IMR-90 (cell line): ENCODE measurements at regions not wholly inside any gene's neighbourhood (a gene's known extent, or its start where the extent isn't known, plus 50 kb on each side); places are given as distances from the start of the nearest gene placed in this dataset.

Source experiments
- ATAC-seq: fragments of 200-7000 bp; cut with Tn5 transposase; 2 replicates; pipeline ENCODE4 v1.9.1; 2020; ENCODE audit warnings: low read depth, mild to moderate bottlenecking, moderate library complexity
- BruUV-seq: library from RNA; stranded (reverse); fragments of 400-500 nt; replicated peaks from 2 replicates; lab custom pipeline; 2021; lab: Mats Ljungman, UMichigan
- CTCF ChIA-PET: fragments of 300-600 bp; formaldehyde crosslinking; extraction: SDS; loops from one replicate; lab custom pipeline; 2021; ENCODE audit warnings: antibody characterized with exemption; lab: Yijun Ruan, JAX
- POLR2A ChIA-PET: fragments of 300-600 bp; sonication (Branson Sonifier 250); formaldehyde crosslinking; loops from one replicate; lab custom pipeline; 2022; ENCODE audit warnings: antibody characterized with exemption; ENCODE audit not compliant: unreplicated experiment; lab: Charles Lee
- DNase-seq: peaks from one replicate; pipeline ENCODE4 v3.0.0; 2013
- H2AFZ ChIP-seq: replicated peaks from 2 replicates; pipeline ENCODE3; 2013; ENCODE audit warnings: low read length, mild to moderate bottlenecking; ENCODE audit not compliant: poor library complexity
- H2AK5ac ChIP-seq: 2 replicates; pipeline ENCODE4 v1.6.1; 2013; ENCODE audit warnings: low read depth, low read length, inconsistent platforms
- H2AK9ac ChIP-seq: replicated peaks from 2 replicates; pipeline ENCODE3; 2013; ENCODE audit warnings: mild to moderate bottlenecking, low read depth, low read length, moderate library complexity; ENCODE audit not compliant: poor library complexity
- H2BK120ac ChIP-seq: 2 replicates; pipeline ENCODE4 v1.6.1; 2013; ENCODE audit warnings: low read depth, low read length, inconsistent platforms
- H2BK15ac ChIP-seq: 3 replicates; pipeline ENCODE4 v1.6.1; 2013; ENCODE audit warnings: low read depth, low read length, inconsistent platforms
- H2BK20ac ChIP-seq: 2 replicates; pipeline ENCODE4 v1.6.1; 2013; ENCODE audit warnings: low read depth, mild to moderate bottlenecking, inconsistent platforms, low read length, moderate library complexity
- H2BK5ac ChIP-seq: 2 replicates; pipeline ENCODE4 v1.6.1; 2013; ENCODE audit warnings: mild to moderate bottlenecking, low read depth, low read length, inconsistent platforms; ENCODE audit not compliant: poor library complexity, severe bottlenecking
- H3K14ac ChIP-seq: replicated peaks from 2 replicates; pipeline ENCODE4 v1.6.1; 2013; ENCODE audit warnings: low read depth, low read length, inconsistent platforms
- H3K18ac ChIP-seq: 2 replicates; pipeline ENCODE4 v1.6.1; 2013; ENCODE audit warnings: low read depth, low read length, control low read depth
- H3K23ac ChIP-seq: 2 replicates; pipeline ENCODE4 v1.6.1; 2013; ENCODE audit warnings: low read depth, low read length, inconsistent platforms
- H3K27ac ChIP-seq: 2 replicates; pipeline ENCODE4 v1.5.1; 2013; ENCODE audit warnings: mild to moderate bottlenecking, control low read depth, low read length; ENCODE audit not compliant: insufficient read depth
- H3K27me3 ChIP-seq: 2 replicates; pipeline ENCODE4 v1.6.1; 2013; ENCODE audit warnings: low read length; ENCODE audit not compliant: control insufficient read depth, insufficient read depth
- H3K36me3 ChIP-seq: 2 replicates; pipeline ENCODE4 v1.6.1; 2013; ENCODE audit warnings: low read length, mixed read lengths; ENCODE audit not compliant: control insufficient read depth, insufficient read depth
- H3K4ac ChIP-seq: 2 replicates; pipeline ENCODE4 v1.6.1; 2013; ENCODE audit warnings: low read depth, low read length, inconsistent platforms
- H3K4me1 ChIP-seq: 2 replicates; pipeline ENCODE4 v1.6.1; 2013; ENCODE audit warnings: low read length, mixed read lengths; ENCODE audit not compliant: control insufficient read depth, insufficient read depth
- H3K4me2 ChIP-seq: 2 replicates; pipeline ENCODE4 v1.6.1; 2013; ENCODE audit warnings: low read depth, mild to moderate bottlenecking, control low read depth, low read length, moderate library complexity
- H3K4me3 ChIP-seq: 2 replicates; pipeline ENCODE4 v1.5.1; 2013; ENCODE audit warnings: low read depth, mild to moderate bottlenecking, control low read depth, low read length, moderate library complexity; ENCODE audit not compliant: insufficient read depth
- H3K56ac ChIP-seq: 2 replicates; pipeline ENCODE4 v1.6.1; 2013; ENCODE audit warnings: low read length, inconsistent platforms; ENCODE audit not compliant: insufficient read depth; ENCODE audit errors: extremely low read depth
- H3K79me1 ChIP-seq, 2 experiments: 2 replicates each; pipeline ENCODE4 v1.6.1; 2013; ENCODE audit warnings: low read length in 2 of 2, inconsistent platforms in 1 of 2, low read depth in 1 of 2
- H3K9ac ChIP-seq: 2 replicates; pipeline ENCODE4 v1.6.1; 2013; ENCODE audit warnings: low read depth, low read length, control low read depth
- H3K9me1 ChIP-seq: 2 replicates; pipeline ENCODE4 v1.6.1; 2013; ENCODE audit warnings: low read length, inconsistent platforms; ENCODE audit not compliant: insufficient read depth
- H3K9me3 ChIP-seq: 2 replicates; pipeline ENCODE4 v1.6.1; 2013; ENCODE audit warnings: low read length; ENCODE audit not compliant: control insufficient read depth, insufficient read depth
- H4K20me1 ChIP-seq: 2 replicates; pipeline ENCODE4 v1.6.1; 2013; ENCODE audit warnings: low read length, inconsistent platforms; ENCODE audit not compliant: insufficient read depth
- H4K5ac ChIP-seq: 2 replicates; pipeline ENCODE4 v1.6.1; 2013; ENCODE audit warnings: mild to moderate bottlenecking, low read depth, low read length, control low read depth
- H4K8ac ChIP-seq, 2 experiments: 2 replicates each; pipeline ENCODE4 v1.6.1; 2013; ENCODE audit warnings: low read depth in 2 of 2, low read length in 2 of 2, control low read depth in 1 of 2, inconsistent platforms in 1 of 2
- H4K91ac ChIP-seq: 2 replicates; pipeline ENCODE4 v1.6.1; 2013; ENCODE audit warnings: low read depth, low read length, inconsistent platforms; ENCODE audit not compliant: insufficient read depth
- BHLHE40 ChIP-seq: fragments of 150-350 bp; IDR thresholded peaks from 2 replicates; pipeline ENCODE4 v1.6.1; 2016; ENCODE audit warnings: mild to moderate bottlenecking, low read depth, low read length
- CHD1 ChIP-seq: IDR thresholded peaks from 2 replicates; pipeline ENCODE4 v1.6.1; 2012; ENCODE audit warnings: low read depth, low read length, improper control_type of control experiment
- FOS ChIP-seq: fragments of 150-350 bp; IDR thresholded peaks from 2 replicates; pipeline ENCODE4 v1.6.1; 2016; ENCODE audit warnings: low read depth, low read length
- MAFK ChIP-seq: IDR thresholded peaks from 2 replicates; pipeline ENCODE4 v1.6.1; 2012; ENCODE audit warnings: low read depth, low read length, improper control_type of control experiment
- MAZ ChIP-seq: IDR thresholded peaks from 2 replicates; pipeline ENCODE4 v1.6.1; 2012; ENCODE audit warnings: low read depth, mild to moderate bottlenecking, low read length, improper control_type of control experiment, moderate library complexity, borderline replicate concordance
- NFE2L2 ChIP-seq: fragments of 150-350 bp; IDR thresholded peaks from 2 replicates; pipeline ENCODE4 v1.6.1; 2016; ENCODE audit warnings: low read depth, mild to moderate bottlenecking, low read length
- POLR2A ChIP-seq: IDR thresholded peaks from 2 replicates; pipeline ENCODE4 v1.6.1; 2012; ENCODE audit warnings: mild to moderate bottlenecking, low read depth, low read length
- RAD21 ChIP-seq: IDR thresholded peaks from 2 replicates; pipeline ENCODE4 v1.6.1; 2012; ENCODE audit warnings: low read length, improper control_type of control experiment
- RCOR1 ChIP-seq: IDR thresholded peaks from 2 replicates; pipeline ENCODE4 v1.6.1; 2012; ENCODE audit warnings: mild to moderate bottlenecking, low read length, improper control_type of control experiment; ENCODE audit not compliant: insufficient replicate concordance
- RFX5 ChIP-seq: IDR thresholded peaks from 2 replicates; pipeline ENCODE4 v1.8.0; 2012; ENCODE audit warnings: low read depth, mild to moderate bottlenecking, low read length, moderate library complexity
- WGBS, 2 experiments: methylation state at CpG; one replicate each; pipeline versions ENCODE4 v1.1.5 to v1.1.7; 2013; ENCODE audit warnings: missing lambda C conversion rate in 2 of 2; ENCODE audit not compliant: insufficient read length in 1 of 2; ENCODE audit errors: extremely low coverage in 2 of 2; 5-methylcytosine and 5-hydroxymethylcytosine counted together
- dilution Hi-C: fragments of 300-500 bp; cut with HindIII; formaldehyde crosslinking; loops from one replicate; pipeline ENCODE4 v1.14.3; 2018; ENCODE audit warnings: low sequenced_read_pairs; ENCODE audit not compliant: unreplicated experiment
- in situ Hi-C: fragments of 300-500 bp; cut with MboI; formaldehyde crosslinking; loops from 3 replicates; pipeline ENCODE4 v1.14.3; 2019; ENCODE audit warnings: low sequenced_read_pairs, inconsistent platforms, mixed read lengths
- intact Hi-C: fragments of 100-400 bp; cut with micrococcal nuclease; formaldehyde crosslinking; loops from 2 replicates; pipeline ENCODE4 v1.10.0; 2022
- TF ChIP-seq, protein P1 (sequence below): fragments of 150-350 bp; IDR thresholded peaks from 2 replicates; pipeline ENCODE4 v1.6.1; 2016; ENCODE audit warnings: low read depth, mild to moderate bottlenecking, low read length, moderate library complexity, borderline replicate concordance
- TF ChIP-seq, protein P2 (sequence below): fragments of 150-350 bp; IDR thresholded peaks from 2 replicates; pipeline ENCODE4 v1.6.1; 2017; ENCODE audit warnings: mild to moderate bottlenecking, antibody characterized with exemption, low read length, low read depth

DNA sequence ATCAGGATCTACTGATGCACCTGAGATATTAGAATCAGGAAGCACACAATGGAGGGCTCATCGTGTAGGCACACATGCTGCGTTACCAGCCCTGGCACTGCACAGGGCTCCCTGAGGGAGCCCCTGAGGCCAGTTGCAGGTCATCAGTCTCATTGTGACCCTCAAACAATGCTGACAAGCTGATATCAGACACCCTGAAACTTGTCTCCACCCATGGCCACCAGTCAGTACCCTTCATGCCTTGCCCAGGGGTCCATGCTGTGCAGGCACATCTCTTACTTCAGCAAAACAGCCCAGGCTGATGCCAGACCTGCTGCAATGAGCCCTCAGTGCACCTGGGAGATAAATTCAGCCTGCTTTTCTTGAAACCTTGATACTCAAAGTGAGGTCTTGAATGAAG is 59.5 kb upstream of the SLC6A11 start:
- ATAC-seq (no peak), DNase-seq (no peak)
- Histone ChIP-seq H2AFZ (no peak overlapping the region), H2BK5ac (no peak overlapping the region), H3K23ac (no peak overlapping the region), H3K27me3 (no peaks in the 10 kb centered on the region), H2BK20ac (no peak overlapping the region), H3K27ac (no peak overlapping the region), H3K9me3 (no peaks in the 10 kb centered on the region), H3K14ac (no peak overlapping the region), H2AK9ac (no peak overlapping the region), H3K4ac (no peak overlapping the region), H2BK15ac (no peak overlapping the region), H3K9me1 (no peaks in the 10 kb centered on the region), H4K91ac (no peak overlapping the region), H3K18ac (no peak overlapping the region), H3K4me2 (no peak overlapping the region), H3K79me1 (no peaks in the 10 kb centered on the region), H3K56ac (no peak overlapping the region), H2AK5ac (no peak overlapping the region), H3K4me3 (no peak overlapping the region), H4K8ac (no peak overlapping the region), H3K9ac (no peak overlapping the region), H4K5ac (no peak overlapping the region), H2BK120ac (no peak overlapping the region), H3K36me3 (no peaks in the 10 kb centered on the region), H3K4me1 (no peaks in the 10 kb centered on the region), H4K20me1 (no peaks in the 10 kb centered on the region)
- ChIA-PET POLR2A (no interaction called here), CTCF (interaction anchor here (1.1 kb wide), 1 partner anchor 303 kb away, joined by 4 read pairs; no protein-coding TSS in a partner anchor)
- dilution Hi-C loops, result no loop called here
- TF ChIP-seq, protein P1, sequence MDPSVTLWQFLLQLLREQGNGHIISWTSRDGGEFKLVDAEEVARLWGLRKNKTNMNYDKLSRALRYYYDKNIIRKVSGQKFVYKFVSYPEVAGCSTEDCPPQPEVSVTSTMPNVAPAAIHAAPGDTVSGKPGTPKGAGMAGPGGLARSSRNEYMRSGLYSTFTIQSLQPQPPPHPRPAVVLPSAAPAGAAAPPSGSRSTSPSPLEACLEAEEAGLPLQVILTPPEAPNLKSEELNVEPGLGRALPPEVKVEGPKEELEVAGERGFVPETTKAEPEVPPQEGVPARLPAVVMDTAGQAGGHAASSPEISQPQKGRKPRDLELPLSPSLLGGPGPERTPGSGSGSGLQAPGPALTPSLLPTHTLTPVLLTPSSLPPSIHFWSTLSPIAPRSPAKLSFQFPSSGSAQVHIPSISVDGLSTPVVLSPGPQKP, result no peak
- TF ChIP-seq MAZ (no peak), MAFK (no peak), NFE2L2 (no peak), RAD21 (no peak), FOS (no peak), POLR2A (no peak), RCOR1 (no peak), CHD1 (no peak), RFX5 (no peak), BHLHE40 (no peak)
- TF ChIP-seq, protein P2, sequence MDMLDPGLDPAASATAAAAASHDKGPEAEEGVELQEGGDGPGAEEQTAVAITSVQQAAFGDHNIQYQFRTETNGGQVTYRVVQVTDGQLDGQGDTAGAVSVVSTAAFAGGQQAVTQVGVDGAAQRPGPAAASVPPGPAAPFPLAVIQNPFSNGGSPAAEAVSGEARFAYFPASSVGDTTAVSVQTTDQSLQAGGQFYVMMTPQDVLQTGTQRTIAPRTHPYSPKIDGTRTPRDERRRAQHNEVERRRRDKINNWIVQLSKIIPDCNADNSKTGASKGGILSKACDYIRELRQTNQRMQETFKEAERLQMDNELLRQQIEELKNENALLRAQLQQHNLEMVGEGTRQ, result no peak
- WGBS, 2 experiments, result 0% methylated on average over 1 of the region's 2 CpGs; no CpG with 5 or more reads in 1 of the 2 experiments
- in situ Hi-C loops, result loop anchor here (5.0 to 25.0 kb wide), 3 partner anchors 306 to 906 kb away; no protein-coding TSS in a partner anchor
- no TSS peak for BruUV-seq
- intact Hi-C loops, result loop anchor here (5.0 kb wide), 1 partner anchor 186 kb away; no protein-coding TSS in a partner anchor
